NCI-H187 treated with DMSO at 0.1 percent for 48 hours (cell line): ENCODE measurements at regions not wholly inside any gene's neighbourhood (a gene's known extent, or its start where the extent isn't known, plus 50 kb on each side); places are given as distances from the start of the nearest gene placed in this dataset.

ENCODE experiments used
- DNase-seq: peaks from one replicate; lab custom pipeline; 2025; lab: John Stamatoyannopoulos, UW

DNA sequence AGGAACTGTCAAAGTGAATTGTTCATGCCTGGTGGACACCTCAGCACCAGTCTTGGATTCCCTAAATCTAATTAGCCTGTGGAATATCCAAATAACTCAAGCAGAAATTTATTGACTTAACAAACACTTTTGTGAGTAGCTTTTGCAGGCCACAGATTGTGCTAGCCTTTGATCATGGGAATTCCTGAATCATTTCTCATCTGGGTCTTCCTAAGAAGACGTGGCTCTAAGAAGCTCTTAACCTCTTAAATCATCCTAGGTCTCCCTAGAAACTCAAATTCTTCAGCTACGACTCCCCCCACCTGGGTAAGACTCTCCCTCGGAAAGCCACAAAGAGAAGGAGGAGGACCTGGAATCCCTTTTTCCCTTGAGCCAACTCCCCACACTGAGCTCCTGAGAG lies 53.8 kb upstream of the PSEN2 start:
- DNase-seq, result no peak

DNA sequence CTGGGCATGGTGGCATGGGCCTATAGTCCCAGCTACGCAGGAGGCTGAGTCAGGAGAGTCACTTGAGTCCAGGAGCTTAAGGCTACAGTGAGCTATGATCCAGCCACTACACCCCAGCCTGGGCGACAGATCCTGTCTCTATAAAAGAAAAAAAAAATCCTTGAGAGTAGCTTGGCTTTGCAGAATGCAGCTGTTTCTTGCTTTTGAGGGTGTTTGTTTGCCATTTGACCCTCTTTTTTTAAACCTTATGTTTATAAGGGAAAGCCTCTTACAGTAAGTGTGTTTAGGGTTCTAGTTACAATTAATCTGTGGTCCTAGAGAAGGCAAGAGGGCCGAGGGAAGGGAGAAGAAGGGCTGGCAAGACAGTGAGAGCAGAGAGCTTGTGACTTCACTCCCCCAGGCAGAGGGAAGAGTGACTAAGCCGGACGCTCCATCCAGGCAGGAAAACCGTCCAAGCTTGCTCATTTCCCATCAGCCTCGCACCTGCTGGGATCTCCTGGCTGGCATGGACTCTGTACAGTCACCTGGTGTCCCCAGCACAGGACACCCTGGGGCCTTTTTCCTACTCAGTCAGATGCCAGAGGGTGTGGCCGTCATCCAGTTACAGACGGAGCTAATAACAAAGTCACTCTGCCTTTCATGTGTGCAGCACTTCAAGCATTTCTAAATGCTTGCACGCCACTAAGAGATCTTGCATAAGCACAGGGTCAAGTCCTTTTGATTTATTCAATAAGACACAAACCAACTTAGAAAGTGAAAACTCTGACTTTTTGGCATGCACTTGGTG lies 55.5 kb upstream of the PSEN2 start:
- peak; percentile 53 for DNase-seq

DNA sequence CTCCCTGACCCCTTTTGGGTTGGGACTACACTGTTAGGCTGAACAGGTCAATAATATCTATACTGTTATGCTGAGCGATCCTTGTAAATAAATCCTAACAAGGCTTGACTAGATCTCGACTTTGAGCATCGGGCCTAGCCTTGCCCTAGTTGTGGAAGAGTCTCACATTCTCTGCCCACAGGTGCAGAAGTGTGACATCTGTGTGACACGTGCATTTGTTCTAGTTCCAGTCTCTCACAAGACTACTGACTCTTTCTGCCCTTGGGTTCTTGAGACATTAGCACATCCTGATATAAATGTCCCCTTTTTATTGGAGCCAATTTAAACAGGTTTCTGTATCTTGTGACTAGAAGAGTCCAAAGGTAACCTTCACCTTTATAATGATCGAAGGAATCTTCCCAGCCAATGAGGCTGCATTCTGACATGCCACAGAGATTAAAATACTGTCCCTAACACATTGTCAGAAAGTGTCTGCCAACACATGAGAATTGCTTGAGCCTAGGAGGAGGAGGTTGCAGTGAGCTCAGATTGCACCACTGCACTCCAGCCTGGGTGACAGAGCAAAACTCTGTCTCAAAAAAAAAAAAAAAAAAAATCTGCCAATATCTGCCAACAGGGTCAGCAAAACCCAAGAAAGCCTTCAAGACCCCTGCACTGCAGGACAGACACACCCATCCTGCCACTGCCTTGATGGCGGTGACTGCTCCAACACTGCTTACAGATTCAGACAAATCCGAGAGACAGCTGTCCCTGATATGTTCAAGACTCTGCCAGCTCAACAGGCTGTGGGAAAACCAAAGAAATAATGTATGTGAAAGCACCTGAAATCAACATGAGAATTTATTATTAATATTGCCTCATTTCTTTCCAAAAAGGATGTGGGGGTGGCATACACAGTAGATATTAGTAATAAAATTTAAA lies 56.5 kb upstream of the PSEN2 start:
- no peak for DNase-seq

DNA sequence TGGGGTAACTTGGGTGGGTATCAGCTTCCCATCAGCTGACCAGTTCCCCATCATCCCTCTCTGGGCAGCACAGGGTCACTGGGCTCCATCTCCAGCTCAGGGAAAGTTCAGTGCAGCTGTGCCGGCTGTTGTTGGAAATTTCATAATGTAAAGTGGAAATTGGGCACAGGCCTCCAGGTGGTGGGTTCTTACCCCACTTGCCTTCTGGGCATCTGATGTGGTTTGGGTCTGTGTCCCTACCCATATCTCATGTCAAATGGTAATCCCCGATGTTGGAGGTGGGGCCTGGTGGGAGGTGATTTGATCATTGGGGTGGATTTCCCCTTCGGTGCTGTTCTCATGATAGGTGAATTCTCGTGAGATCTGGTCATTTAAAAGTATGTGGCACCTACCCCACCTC lies 59.7 kb upstream of the PSEN2 start:
- DNase-seq, result no peak

DNA sequence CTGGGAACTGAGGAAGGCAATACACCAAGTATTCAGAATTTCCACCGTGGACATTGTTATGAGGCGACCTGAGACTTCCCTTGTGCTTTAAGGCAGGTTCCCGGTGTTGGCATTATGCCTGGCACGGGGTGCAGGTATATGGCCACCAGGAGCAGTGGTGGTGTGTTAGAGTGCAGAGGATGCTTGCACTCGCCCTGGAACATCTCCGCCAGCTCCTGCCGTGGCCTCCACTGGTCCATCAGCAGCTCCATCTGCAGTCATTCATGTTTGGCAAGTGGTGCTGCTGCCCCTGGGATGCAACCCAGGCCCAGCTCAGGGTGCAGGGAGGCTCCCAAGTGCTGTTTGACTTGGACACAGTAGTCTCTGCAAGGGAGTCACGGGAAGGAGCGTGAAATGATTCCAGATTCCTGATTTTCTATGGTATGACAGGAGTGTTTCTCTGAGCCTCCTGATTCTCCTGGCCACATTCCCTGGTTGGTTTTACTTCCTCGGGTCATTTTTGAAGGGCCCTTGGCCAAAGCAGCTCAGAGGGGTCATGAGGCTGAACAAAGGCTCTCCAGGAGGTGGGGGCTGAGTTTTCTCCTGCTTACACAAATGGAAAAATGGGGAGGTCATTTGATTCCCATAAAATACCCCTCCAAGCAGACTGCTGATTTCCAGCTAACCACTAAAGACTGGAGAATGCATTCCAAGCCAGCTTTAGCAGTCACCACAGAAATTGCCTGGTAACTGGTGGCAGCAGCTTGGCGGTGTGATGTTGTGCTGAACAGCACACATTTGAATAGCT lies 60.4 kb upstream of the PSEN2 start:
- no peak for DNase-seq

DNA sequence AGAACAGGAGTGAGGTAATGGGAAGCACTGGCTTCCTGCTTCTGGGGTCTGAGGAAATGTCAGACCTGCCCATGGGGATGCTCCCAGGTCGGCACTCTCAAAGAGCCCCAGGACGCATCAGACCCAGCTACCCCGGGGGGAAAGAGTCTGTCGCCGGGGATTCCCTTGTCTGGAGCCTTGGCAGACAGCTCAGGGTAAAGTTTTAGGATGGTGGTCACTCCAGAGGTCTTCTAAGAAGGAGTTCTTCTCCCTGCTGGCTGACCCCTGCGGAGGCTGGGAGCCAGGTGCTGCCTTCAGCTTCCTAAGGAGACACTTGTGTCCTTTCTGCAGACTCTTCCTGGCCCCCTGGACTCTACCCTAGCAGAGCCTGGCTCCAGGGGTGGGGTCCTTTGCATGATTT lies 61.9 kb upstream of the PSEN2 start:
- no peak for DNase-seq

DNA sequence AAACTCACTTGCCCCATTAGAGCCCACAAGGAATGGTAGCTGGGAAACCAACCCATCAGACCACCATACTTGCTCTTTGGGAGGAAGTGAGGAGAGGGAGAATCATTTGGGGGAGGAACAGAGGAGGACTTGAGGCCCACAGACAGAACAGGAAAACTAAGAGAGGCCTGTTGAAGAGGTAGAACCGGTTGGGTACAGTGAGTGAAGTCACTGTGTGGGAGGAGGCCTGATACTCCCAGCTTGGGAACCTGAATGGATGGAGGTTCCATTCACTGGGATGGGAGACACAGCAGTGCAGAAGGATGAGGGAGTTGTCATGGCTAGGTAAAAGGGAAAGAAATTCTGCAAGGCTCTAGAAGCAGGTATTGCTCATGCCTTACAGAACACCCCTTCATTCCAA lies 63.4 kb upstream of the PSEN2 start:
- DNase-seq, result no peak

DNA sequence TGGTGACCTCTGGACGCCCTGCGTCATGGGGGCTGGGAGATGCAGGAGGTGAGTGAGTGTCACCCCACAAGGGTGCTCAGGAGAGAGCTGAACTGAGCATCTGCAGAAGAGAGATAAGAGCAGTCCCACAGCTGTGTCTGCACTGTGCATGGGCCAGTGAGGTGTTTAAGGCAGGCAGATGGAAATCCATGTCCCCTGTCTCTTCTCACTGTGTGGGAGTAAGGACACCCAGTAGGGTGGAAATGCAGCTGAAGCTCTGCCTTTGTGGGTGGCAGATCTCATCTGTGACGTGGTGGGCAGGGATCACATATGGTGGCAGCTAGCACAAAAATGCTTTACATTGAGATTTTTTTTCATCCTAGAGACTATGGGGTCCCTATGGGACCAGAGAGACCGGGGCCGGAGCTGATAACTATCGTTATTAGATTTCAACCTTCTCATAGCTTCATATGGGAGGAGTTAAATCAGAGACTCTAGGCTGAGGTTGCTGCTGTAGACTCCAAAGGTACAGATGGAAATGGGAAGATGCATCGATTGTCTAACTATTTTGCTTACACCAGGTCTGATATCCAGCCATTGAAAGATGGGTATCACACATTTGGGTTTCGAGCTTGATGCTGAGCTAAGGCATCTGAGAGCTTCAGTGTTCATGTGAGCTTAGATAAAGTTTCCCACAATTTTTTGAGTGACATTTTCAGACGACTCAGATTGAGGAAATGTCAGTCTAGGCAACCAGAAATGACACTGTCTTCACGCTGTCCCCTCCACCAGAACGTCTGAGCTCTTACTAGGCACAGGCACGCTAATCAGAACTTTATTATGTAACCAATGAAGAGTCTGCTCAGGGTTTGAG lies 65.3 kb upstream of the PSEN2 start:
- no peak for DNase-seq

DNA sequence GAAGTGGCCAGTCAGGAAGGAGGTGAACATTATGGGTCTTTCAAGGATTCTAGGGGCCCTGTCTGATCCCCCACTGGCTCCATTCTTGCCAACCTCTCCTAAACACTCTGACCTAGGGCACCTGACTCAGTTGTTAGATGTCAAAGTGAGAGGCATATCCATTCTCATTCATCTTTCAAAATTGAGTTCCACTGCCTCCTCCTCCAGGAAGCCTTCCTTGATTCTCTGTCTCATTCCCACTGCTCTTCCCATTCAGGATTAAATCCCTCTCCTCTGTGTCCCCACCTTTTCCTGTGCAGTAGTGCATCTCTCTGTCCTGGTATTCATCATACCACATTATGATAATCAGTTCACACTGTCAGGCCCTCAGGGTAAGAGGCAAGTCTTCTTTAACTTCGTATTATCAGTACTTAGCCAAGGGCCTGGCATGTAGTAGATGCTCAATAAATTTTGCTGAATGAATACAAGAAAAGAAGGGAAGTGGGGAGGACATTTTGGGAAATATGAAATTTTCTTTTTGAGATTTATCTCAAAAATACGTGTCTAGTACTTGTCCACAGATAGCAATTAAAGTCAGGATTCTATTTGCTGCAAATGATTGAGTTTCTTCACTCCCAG lies 61.8 kb upstream of the ITPKB start:
- DNase-seq, result no peak

DNA sequence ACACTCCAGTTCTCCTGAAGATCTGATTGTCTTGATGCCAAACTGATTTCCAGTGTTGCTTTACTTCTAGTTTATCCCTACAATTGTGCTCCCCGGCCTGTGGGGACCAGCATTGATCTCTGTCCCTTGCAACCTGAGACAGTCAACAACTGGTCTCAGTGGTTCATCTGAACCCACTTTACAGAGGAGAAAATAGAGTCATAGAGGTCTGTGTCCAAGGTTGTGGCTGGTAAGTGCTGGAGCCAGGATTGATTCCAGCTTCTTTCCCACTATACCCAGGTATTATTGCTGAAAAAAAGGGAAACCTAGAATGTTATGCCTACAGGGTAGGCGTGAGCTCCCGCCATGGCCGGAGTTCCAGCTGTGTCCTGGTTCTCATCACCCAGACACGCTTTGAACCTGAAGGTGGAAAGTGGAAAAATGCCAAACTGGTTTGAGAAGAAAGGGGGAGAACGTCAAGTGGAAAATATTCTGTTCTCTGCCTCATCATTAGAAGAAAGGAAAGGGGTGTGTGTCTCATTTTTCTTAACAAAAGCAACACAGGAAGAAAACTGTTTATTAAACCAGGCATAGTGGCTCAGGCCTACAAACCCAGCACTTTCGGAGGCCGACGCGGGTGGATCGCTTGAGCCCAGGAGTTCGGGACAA lies 60.7 kb upstream of the ITPKB start:
- no peak for DNase-seq

DNA sequence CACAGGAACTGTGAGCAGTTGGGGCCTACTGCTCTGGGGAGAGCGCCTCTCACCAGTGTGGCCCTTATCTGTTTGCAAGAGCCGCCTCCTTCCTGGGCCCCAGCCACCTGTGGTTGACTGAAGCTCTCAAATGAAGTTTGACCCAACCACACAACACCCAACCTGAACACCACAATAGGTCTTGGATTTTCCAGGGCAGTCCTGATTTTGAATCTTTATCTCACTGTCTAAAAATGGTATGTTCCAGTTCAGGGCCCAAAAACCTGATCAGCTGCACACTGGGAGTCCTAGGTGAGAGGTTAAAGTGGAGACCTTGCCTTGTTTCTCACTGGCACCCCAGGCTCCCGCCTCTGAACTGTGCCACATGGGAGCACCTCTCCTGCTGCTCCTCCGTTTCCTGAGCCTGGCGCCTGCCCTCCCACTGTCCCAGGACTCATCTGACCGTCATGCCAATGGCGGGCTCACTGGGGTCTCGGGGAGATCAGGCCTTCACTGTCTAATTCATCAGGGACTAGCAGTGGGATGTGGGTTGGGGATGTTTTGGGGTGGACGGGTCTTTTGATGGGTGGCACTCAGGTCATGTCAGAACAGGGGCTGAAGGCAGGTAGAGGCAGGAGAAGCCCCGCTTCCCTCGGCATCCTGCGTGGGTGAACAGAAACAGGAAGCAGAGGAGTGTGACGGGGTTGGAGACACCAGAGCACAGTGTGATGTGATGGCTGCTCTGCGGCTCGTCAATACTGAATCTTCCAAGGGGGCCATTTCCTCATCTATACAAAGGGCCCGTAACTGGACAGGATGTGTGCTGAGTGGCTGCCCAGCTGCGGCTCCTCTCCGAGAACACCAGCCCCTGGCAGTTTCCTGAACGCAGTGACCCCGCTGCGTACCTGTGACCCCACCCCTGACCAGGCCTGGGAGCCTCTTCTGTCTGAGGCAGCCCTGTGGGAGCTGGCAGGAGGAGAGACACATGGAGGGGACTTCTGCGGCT lies 59.6 kb upstream of the ITPKB start:
- DNase-seq, result no peak

DNA sequence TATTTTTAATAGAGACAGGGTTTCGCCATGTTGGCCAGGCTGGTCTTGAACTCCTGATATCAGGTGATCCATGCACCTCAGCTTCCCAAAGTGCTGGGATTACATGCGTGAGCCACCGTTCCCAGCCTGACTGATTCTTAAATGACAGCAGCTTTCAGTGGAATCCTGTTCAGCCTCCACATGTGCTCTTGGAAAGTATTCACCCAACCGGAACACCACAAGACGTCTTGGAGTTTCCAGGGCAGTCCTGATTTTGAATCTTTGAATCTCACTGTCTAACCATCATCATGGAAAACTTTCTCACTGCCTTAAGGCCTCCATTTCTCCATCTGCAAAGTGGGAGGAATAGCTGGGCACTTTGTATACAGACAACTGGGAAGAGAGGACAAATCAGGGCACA lies 58.1 kb upstream of the ITPKB start:
- DNase-seq, result no peak

DNA sequence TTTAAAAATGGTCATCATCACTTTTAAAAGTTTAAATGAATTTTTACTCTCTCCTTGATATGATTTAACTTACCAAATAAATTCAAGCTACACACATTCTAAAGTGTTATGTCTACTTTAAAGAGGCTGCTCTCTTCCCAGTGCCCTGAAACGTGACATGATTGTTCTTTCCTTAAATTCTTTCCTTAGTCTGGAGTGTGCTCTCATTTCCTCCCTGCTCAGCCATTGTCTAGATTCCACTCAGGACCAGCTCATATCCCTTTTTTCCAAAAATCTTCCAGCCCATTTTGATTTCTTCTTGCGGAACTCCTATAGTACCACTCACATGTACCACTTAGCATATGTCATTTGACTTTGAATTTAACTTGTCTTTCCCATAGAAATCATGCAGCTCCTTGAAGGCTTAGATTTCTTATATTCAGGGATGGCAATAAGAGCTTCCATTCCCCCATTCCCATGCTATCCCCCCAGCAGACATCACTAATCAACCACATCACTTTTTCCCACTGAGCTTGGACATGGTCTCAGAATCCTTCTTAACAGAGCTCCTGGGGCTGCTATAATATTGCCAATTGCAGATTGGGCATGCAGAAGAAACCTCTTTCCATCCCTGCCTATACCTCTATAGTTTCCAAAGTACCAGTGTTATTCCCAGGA lies 54.7 kb upstream of the ITPKB start:
- DNase-seq, result no peak

DNA sequence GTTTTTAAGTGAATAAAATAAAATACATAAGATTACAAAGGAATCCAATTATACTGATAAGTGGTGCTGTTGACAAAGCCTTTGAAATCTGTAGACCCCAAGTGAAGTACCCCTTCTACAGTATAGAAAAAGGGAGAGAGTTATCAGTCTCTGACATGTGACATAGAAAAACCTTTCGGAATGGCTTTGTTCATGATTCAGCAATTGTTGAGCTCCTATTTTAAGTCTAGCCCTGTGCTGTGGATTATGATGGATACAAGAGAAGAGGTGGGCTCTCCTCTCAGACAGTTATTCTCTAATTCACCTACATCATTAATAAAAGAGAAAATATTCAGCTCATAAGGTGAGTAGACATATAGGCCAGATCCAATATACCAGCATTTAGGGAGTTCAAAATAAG lies 53.3 kb upstream of the ITPKB start:
- no peak for DNase-seq

DNA sequence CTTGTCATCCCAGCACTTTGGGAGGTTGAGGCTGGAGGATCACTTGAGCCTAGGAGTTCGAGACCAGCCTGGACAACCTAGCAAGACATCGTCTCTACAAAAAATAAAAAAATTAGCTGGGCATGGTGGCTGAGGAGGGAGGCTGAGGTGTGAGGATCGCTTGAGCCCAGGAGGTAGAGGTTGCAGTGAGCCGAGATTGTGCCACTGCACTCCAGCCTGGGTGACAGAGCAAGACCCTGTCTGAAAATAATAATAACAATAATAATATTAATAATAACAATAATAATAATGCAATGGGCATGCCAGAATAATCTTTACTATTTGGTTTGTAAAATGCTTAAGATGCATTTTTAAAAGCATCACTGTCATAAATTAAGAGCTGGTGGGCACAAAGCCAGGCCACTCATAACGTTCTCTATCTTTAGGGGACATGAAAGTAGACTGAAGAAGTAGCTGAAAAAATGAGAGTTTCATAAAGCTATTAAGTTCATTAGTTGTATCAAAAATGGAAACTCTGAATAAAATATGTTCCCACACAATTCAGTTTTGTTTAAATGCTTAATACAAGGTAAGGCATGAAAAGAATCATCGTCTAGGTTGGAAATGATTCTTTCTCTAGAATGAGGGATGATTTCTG lies 51.6 kb upstream of the ITPKB start:
- no peak for DNase-seq

DNA sequence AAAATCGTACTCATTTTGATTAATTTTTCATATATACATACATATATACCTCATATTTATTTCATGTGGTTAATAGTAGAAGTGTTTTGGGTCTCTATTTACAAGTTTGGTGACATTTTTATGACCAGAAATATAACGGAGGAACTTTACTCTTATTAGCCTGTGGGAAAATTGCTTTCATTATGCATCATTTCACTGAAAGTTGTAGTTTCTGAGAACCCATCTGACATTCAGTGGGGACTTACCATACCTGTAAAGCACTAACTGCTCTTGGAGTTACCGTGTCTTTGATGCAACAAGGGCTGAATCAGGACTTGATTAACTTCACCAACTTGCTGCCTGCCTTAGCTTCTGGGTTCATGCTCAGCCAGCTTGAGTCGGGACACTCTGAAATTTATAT lies 49.9 kb upstream of the ITPKB start:
- DNase-seq, result no peak
